GM10266 (cell line): ENCODE measurements at regions not wholly inside any gene's neighbourhood (a gene's known extent, or its start where the extent isn't known, plus 50 kb on each side); places are given as distances from the start of the nearest gene placed in this dataset.
A peak's percentile ranks its signal among the peaks of the same experiment; 100 is the strongest.

ENCODE experiments used
- DNase-seq: peaks from one replicate; pipeline ENCODE4 v3.0.0; 2012; ENCODE audit errors: extremely low spot score
- TF ChIP-seq, protein P1 (sequence below): IDR thresholded peaks from 2 replicates; pipeline ENCODE4 v1.5.1; 2012; ENCODE audit warnings: mild to moderate bottlenecking, low read depth; ENCODE audit not compliant: control insufficient read depth, insufficient read depth; ENCODE audit errors: missing control alignments

DNA sequence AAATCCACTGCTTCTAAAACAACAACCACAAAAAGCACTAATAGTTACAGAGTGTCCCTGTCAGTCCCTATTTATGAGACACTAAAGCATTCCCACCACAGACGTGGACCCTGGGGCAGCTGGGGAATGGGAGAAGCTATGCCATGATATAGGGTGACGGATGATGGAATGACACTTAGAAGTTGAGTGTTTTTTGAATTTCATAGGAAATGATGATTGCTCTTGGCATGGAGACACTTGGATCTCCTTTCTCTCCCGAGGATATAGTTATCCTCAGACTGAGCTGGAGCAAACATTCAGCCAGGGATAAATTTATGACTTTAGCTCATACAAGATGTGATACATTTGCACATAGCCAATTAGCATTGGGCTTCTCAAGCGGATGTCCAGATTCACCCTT is 151.2 kb downstream of the EDN3 start:
- no peak for DNase-seq

GRCh38 chr20:59452856-59453255 is 151.5 kb upstream of the PHACTR3 start:
- TF ChIP-seq, protein P1, sequence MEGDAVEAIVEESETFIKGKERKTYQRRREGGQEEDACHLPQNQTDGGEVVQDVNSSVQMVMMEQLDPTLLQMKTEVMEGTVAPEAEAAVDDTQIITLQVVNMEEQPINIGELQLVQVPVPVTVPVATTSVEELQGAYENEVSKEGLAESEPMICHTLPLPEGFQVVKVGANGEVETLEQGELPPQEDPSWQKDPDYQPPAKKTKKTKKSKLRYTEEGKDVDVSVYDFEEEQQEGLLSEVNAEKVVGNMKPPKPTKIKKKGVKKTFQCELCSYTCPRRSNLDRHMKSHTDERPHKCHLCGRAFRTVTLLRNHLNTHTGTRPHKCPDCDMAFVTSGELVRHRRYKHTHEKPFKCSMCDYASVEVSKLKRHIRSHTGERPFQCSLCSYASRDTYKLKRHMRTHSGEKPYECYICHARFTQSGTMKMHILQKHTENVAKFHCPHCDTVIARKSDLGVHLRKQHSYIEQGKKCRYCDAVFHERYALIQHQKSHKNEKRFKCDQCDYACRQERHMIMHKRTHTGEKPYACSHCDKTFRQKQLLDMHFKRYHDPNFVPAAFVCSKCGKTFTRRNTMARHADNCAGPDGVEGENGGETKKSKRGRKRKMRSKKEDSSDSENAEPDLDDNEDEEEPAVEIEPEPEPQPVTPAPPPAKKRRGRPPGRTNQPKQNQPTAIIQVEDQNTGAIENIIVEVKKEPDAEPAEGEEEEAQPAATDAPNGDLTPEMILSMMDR, result no peak
- DNase-seq, result no peak

More for the DNA sequence above, 151.2 kb downstream of the EDN3 start:
- TF ChIP-seq, protein P1, result no peak

DNA sequence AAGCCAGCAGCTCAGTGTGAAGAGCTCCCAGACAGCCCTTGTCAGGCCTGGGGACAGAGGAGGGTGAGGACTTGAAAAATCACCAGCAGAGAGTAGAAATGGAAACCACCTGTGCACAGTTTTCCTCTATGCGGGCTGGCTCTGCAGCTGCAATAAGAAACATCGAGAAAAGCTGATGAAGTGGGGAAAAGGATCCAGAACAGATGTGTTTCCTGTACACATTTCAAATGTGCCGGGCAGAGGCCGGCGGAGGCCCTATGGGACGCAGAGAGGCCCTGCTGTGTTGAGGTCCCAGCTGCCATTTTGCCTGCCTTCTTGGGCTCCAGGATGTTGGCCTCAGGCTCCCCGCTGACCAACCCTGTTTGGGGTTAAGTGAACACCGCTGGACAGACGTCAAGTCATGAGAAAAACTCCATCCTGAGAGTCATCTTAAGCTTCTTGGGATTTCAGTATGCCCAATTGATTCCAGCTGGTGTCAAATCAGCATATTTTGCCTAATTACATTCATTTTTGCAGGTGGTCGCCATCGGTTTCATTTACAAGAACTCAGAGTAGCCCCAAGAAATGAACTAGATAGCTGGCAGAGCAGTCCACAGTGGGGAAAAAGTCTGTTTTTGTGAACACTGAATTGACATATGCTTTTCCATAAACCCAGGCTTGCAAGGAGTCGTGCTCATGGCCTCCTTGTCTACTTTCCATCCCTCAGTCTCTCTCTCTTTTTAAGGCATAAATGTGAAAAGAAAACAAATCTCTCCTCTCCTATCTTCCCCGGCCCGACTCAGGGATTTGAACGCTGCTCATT is 150.4 kb upstream of the PHACTR3 start:
- no peak for DNase-seq
- TF ChIP-seq, protein P1, result no peak

DNA sequence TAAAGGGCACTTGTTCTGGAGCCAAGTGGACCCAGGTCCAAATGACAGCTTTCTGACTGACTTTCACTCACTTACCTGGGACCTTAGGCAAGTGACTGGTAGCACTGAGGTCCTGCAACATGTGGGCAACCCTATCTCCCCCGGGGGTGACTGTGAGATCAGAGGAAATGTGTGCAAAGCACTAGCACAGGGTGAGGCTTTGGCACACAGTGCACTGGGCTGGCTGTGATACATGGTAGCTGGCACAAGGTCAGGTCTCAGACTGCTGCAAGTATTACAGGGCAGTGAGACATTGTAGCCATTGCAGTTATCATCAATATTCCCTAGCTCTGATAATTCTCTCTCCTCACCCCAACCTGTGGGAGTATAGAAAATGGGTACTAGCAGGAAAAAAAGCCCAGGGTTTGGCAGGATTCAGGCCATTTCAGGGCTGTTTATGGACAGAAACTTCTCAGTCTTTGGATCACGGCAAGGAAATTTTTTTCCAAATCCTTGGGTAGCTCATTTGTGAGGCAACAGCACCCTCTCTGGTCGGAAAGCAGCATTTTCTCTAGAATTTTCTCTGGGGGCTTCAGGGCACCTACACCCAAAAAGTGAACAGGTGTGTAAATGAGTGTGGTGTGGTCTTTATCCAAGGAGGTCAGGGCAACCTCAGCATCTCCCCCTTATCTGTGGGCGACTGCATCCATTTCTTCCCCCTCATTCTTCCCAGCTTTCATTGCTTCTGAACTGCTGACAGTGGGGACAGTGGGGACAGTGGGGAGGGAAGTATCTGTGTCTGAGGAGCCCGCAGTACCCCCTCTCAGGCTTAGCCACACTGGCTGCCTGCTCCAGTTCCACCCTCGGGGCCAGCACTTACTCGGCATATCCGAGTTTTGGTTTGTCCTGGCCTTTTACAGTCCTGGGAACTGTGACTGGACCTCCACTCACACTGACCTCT is 148.7 kb upstream of the PHACTR3 start:
- TF ChIP-seq, protein P1, result peak; percentile 37
- DNase-seq, result no peak

GRCh38 chr20:59456342-59457279 is 147.7 kb upstream of the PHACTR3 start:
- TF ChIP-seq, protein P1, result no peak
- DNase-seq, result no peak

GRCh38 chr20:59458645-59459044 is 145.7 kb upstream of the PHACTR3 start:
- TF ChIP-seq, protein P1, result no peak
- no peak for DNase-seq
